NT2/D1 (cell line): ENCODE measurements at regions not wholly inside any gene's neighbourhood (a gene's known extent, or its start where the extent isn't known, plus 50 kb on each side); places are given as distances from the start of the nearest gene placed in this dataset.

Experiments
- SUZ12 ChIP-seq: IDR thresholded peaks from 2 replicates; pipeline ENCODE4 v1.6.1; 2011; ENCODE audit not compliant: insufficient read length, insufficient read depth; ENCODE audit errors: extremely low read depth
- YY1 ChIP-seq: IDR thresholded peaks from 2 replicates; pipeline ENCODE4 v1.6.1; 2011; ENCODE audit not compliant: insufficient read length, insufficient read depth
- ZNF274 ChIP-seq: IDR thresholded peaks from 2 replicates; pipeline ENCODE4 v1.6.1; 2011; ENCODE audit warnings: mild to moderate bottlenecking, low read depth, low read length

DNA sequence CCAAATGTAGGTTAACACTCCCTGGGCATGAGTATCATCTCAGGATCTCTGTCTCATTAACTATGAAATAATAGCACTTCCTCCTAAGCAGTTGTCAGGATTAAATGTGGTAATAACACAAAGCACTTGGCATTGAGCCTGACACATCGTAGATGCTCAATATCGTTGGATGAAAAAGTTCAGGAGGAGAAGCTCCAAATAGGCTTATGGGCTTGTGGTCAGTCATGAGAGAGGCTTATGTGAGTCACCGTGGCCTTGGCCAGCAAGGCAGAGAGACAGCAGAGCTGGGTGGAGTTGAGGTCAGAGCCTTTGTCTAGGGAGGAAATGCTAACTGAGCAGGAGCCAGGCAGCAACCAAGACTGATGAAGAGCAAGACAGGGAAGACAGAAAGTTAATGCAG lies 68.3 kb upstream of the PPM1B start:
- no peak for TF ChIP-seq YY1
- TF ChIP-seq ZNF274 = no peak
- TF ChIP-seq SUZ12 = no peak
